ENCODE measurements at regions not wholly inside any gene's neighbourhood (a gene's known extent, or its start where the extent isn't known, plus 50 kb on each side); places are given as distances from the start of the nearest gene placed in this dataset.

DNA sequence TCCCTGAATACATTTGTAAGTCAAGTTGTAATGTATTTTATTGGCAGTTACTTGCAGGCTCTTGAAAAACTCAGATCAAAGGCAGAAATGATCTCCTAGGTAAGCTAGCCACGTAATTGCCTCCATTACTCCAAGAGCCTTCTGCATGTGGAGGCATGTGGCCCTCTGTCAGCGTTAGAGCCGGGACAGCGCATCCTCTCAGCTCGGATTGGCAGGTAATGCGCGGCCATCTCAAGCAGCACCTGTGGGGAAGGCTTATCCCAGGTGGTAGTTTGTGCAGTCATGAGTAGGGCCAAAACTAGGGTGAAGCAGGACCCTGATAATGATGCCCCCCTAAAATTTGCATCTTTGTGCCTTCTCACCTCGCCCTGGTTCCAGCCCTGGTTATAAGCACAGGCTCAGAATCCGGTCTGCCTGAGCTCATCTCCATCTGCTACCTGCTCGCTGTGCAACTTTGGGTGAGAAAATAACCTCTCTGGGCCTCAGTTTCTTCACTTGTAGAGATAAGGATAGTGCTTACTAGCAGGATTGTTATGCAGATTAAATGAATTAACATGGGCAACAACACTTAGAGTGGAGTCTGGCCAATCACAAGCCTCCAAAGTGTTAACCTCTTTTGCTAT is 157.5 kb upstream of the PMEPA1 start:
- intact Hi-C loops (cut with micrococcal nuclease) = no loop called here
- Mint-ChIP-seq H3K9me3 (no peaks in the 10 kb centered on the region), H3K36me3 (ENCODE audit: low read depth) (no peaks in the 10 kb centered on the region), H3K27ac (no peak overlapping the region), H3K27me3 (ENCODE audit: insufficient read depth) (peaks cover 11% of the 10 kb centered on the region), H3K4me1 (ENCODE audit: low read depth) (no peaks in the 10 kb centered on the region), H3K4me3 (no peak overlapping the region)
- no peak for DNase-seq (ENCODE audit: low spot score)

GRCh38 chr20:57866250-57867106 is 156.7 kb upstream of the PMEPA1 start:
- Mint-ChIP-seq H3K4me1 (ENCODE audit: low read depth) (no peaks in the 10 kb centered on the region), H3K27ac (no peak overlapping the region), H3K9me3 (no peaks in the 10 kb centered on the region), H3K36me3 (ENCODE audit: low read depth) (no peaks in the 10 kb centered on the region), H3K27me3 (ENCODE audit: insufficient read depth) (peaks cover 12% of the 10 kb centered on the region), H3K4me3 (no peak overlapping the region)
- DNase-seq (ENCODE audit: low spot score) = no peak
- intact Hi-C loops (cut with micrococcal nuclease) = no loop called here

- no peak for DNase-seq (ENCODE audit: low spot score)
- Mint-ChIP-seq H3K4me3 (no peak overlapping the region), H3K4me1 (ENCODE audit: low read depth) (no peaks in the 10 kb centered on the region), H3K36me3 (ENCODE audit: low read depth) (no peaks in the 10 kb centered on the region), H3K27ac (no peak overlapping the region), H3K27me3 (ENCODE audit: insufficient read depth) (peaks cover 14% of the 10 kb centered on the region), H3K9me3 (no peaks in the 10 kb centered on the region)
- intact Hi-C loops (cut with micrococcal nuclease) = no loop called here
Measured at GRCh38 chr20:57865266-57865665, 155.5 kb upstream of the PMEPA1 start.

- intact Hi-C loops (cut with micrococcal nuclease) = no loop called here
- H3K36me3 Mint-ChIP-seq (ENCODE audit: low read depth) = no peaks in the 10 kb centered on the region
- peaks cover 18% of the 10 kb centered on the region for H3K27me3 Mint-ChIP-seq (ENCODE audit: insufficient read depth)
- no peaks in the 10 kb centered on the region for H3K4me1 Mint-ChIP-seq (ENCODE audit: low read depth)
- no peak for DNase-seq (ENCODE audit: low spot score)
- no peaks in the 10 kb centered on the region for H3K9me3 Mint-ChIP-seq
- no peak overlapping the region for H3K27ac Mint-ChIP-seq
- H3K4me3 Mint-ChIP-seq = no peak overlapping the region
Measured at GRCh38 chr20:57860576-57860975, 150.8 kb upstream of the PMEPA1 start.

DNA sequence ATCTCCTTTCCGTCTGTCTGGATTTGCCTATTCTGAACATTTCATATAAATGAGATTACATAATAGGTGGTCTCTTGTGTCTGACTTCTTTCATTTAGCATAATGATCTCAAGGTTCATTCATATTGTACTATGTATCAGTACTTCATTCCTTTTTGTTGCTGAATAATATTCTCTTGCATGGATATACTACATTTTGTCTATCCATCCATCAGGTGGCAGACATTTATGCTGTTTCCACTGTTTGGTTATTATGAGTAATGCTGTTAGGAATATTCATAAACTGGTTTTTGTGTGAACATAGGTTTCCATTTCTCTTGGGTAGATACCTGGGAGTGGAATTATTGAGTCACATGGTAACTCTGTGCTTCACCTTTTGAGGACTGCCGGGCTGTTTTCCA is 148.2 kb upstream of the PMEPA1 start:
- DNase-seq (ENCODE audit: low spot score) = no peak
- Mint-ChIP-seq H3K4me3 (no peak overlapping the region), H3K27me3 (ENCODE audit: insufficient read depth) (peaks cover 17% of the 10 kb centered on the region), H3K9me3 (no peaks in the 10 kb centered on the region), H3K36me3 (ENCODE audit: low read depth) (no peaks in the 10 kb centered on the region), H3K27ac (no peak overlapping the region), H3K4me1 (ENCODE audit: low read depth) (no peaks in the 10 kb centered on the region)
- intact Hi-C loops (cut with micrococcal nuclease) = no loop called here

- no peak overlapping the region for H3K4me3 Mint-ChIP-seq
- H3K4me1 Mint-ChIP-seq (ENCODE audit: low read depth) = no peaks in the 10 kb centered on the region
- no peak overlapping the region for H3K27ac Mint-ChIP-seq
- intact Hi-C loops (cut with micrococcal nuclease) = no loop called here
- DNase-seq (ENCODE audit: low spot score) = no peak
- H3K9me3 Mint-ChIP-seq = no peaks in the 10 kb centered on the region
- H3K27me3 Mint-ChIP-seq (ENCODE audit: insufficient read depth) = peaks cover 15% of the 10 kb centered on the region
- H3K36me3 Mint-ChIP-seq (ENCODE audit: low read depth) = no peaks in the 10 kb centered on the region
Measured at GRCh38 chr20:57857118-57857517, 147.3 kb upstream of the PMEPA1 start.

DNA sequence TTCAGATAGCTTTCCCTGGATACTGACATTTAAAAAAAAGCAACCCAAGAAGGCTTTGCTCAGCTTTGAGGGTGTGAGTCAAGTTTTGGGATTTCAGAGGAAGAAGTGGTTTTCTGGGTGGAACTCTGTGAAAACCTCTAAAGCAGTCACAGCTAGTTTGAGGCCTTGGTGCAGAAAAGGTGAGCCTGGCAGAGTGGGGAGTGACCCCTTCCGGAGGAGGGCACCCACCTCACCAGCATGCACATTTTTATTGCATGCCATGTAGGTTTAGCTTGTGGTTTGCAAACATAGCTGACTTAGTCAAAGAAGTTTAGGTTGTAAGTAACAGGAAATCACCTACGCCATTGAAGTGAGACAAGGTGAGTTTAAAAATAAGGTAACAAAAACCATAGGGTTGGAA is 146.8 kb upstream of the PMEPA1 start:
- no peak overlapping the region for H3K27ac Mint-ChIP-seq
- intact Hi-C loops (cut with micrococcal nuclease) = no loop called here
- no peak for DNase-seq (ENCODE audit: low spot score)
- no peaks in the 10 kb centered on the region for H3K9me3 Mint-ChIP-seq
- no peaks in the 10 kb centered on the region for H3K36me3 Mint-ChIP-seq (ENCODE audit: low read depth)
- no peak overlapping the region for H3K4me3 Mint-ChIP-seq
- H3K4me1 Mint-ChIP-seq (ENCODE audit: low read depth) = no peaks in the 10 kb centered on the region
- peaks cover 20% of the 10 kb centered on the region for H3K27me3 Mint-ChIP-seq (ENCODE audit: insufficient read depth)

- H3K4me3 Mint-ChIP-seq = no peak overlapping the region
- peaks cover 17% of the 10 kb centered on the region for H3K27me3 Mint-ChIP-seq (ENCODE audit: insufficient read depth)
- H3K27ac Mint-ChIP-seq = no peak overlapping the region
- no peak for DNase-seq (ENCODE audit: low spot score)
- intact Hi-C loops (cut with micrococcal nuclease) = no loop called here
- H3K36me3 Mint-ChIP-seq (ENCODE audit: low read depth) = no peaks in the 10 kb centered on the region
- no peaks in the 10 kb centered on the region for H3K4me1 Mint-ChIP-seq (ENCODE audit: low read depth)
- no peaks in the 10 kb centered on the region for H3K9me3 Mint-ChIP-seq
Measured at GRCh38 chr20:57851796-57852195, 142.0 kb upstream of the PMEPA1 start.

DNA sequence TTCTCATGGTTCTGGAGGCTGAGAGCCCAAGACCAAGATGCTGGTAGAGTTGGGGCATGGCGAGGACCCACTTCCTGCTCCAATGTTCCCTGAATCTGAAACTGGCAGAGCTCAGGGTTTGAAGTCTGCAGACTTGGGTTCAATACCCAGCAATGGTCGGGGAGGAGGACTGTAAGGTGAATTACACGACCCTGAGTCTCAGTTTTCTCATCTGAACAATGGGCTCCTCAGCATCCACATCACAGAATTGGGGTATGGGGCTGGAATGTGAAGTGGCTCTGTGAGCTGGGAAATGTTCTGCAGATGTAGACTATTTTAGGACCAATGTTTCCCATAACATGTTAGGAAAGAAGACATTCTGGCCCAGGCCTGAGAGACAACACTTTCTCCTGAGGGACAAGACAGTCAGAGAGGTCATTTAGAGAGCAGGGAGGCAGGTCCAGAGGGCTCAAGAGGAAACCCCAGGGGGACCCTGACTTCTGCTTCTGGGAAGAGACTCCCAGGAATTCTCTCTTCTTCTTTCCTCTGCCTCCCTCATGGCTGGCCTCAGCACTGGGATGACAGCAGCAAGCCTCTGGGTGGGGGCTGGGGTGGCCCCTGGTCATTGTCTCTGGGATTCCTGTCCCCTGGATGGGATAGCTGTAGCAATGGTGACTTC is 141.3 kb upstream of the PMEPA1 start:
- Mint-ChIP-seq H3K27ac (no peak overlapping the region), H3K4me1 (ENCODE audit: low read depth) (no peaks in the 10 kb centered on the region), H3K4me3 (no peak overlapping the region), H3K36me3 (ENCODE audit: low read depth) (no peaks in the 10 kb centered on the region), H3K9me3 (no peaks in the 10 kb centered on the region), H3K27me3 (ENCODE audit: insufficient read depth) (peaks cover 17% of the 10 kb centered on the region)
- intact Hi-C loops (cut with micrococcal nuclease) = no loop called here
- no peak for DNase-seq (ENCODE audit: low spot score)

GRCh38 chr20:57849521-57850215 is 139.9 kb upstream of the PMEPA1 start:
- peaks cover 17% of the 10 kb centered on the region for H3K27me3 Mint-ChIP-seq (ENCODE audit: insufficient read depth)
- no peaks in the 10 kb centered on the region for H3K4me1 Mint-ChIP-seq (ENCODE audit: low read depth)
- intact Hi-C loops (cut with micrococcal nuclease) = no loop called here
- H3K9me3 Mint-ChIP-seq = no peaks in the 10 kb centered on the region
- H3K36me3 Mint-ChIP-seq (ENCODE audit: low read depth) = no peaks in the 10 kb centered on the region
- no peak overlapping the region for H3K27ac Mint-ChIP-seq
- H3K4me3 Mint-ChIP-seq = no peak overlapping the region
- DNase-seq (ENCODE audit: low spot score) = no peak

- no peak overlapping the region for H3K4me3 Mint-ChIP-seq
Measured at GRCh38 chr20:57849121-57849520, 139.3 kb upstream of the PMEPA1 start.

DNA sequence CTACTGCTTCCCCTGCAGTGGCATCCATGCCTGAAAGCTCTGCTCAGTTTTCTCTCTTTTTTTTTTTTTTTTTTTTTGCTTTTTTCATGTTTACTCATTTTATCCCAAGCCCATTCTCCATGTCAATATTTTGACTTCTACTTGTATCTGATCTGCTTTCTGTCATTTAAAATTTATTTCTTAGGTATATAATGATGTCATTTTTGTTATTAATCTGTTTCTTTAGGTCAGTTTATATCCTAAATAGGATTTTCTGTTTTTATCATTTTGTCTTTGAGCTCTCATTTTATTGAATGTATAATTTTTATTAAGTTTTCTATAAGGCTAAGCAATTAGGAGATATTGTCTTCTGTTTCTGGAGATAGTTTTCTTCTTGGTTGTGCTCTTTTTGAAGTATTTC is 138.5 kb upstream of the PMEPA1 start:
- H3K27ac Mint-ChIP-seq = no peak overlapping the region
- intact Hi-C loops (cut with micrococcal nuclease) = no loop called here
- DNase-seq (ENCODE audit: low spot score) = no peak
- no peak overlapping the region for H3K4me3 Mint-ChIP-seq
- peaks cover 11% of the 10 kb centered on the region for H3K27me3 Mint-ChIP-seq (ENCODE audit: insufficient read depth)
- no peaks in the 10 kb centered on the region for H3K36me3 Mint-ChIP-seq (ENCODE audit: low read depth)
- no peaks in the 10 kb centered on the region for H3K9me3 Mint-ChIP-seq
- H3K4me1 Mint-ChIP-seq (ENCODE audit: low read depth) = no peaks in the 10 kb centered on the region

More at GRCh38 chr20:57849121-57849520, 139.3 kb upstream of the PMEPA1 start:
- Mint-ChIP-seq H3K27ac (no peak overlapping the region), H3K27me3 (ENCODE audit: insufficient read depth) (peaks cover 17% of the 10 kb centered on the region), H3K9me3 (no peaks in the 10 kb centered on the region), H3K36me3 (ENCODE audit: low read depth) (no peaks in the 10 kb centered on the region), H3K4me1 (ENCODE audit: low read depth) (no peaks in the 10 kb centered on the region)
- intact Hi-C loops (cut with micrococcal nuclease) = no loop called here
- DNase-seq (ENCODE audit: low spot score) = no peak

- H3K27me3 Mint-ChIP-seq (ENCODE audit: insufficient read depth) = peaks cover 11% of the 10 kb centered on the region
- H3K4me3 Mint-ChIP-seq = no peak overlapping the region
- no peaks in the 10 kb centered on the region for H3K36me3 Mint-ChIP-seq (ENCODE audit: low read depth)
- intact Hi-C loops (cut with micrococcal nuclease) = no loop called here
- DNase-seq (ENCODE audit: low spot score) = no peak
- H3K27ac Mint-ChIP-seq = no peak overlapping the region
- H3K9me3 Mint-ChIP-seq = no peaks in the 10 kb centered on the region
- no peaks in the 10 kb centered on the region for H3K4me1 Mint-ChIP-seq (ENCODE audit: low read depth)
Measured at GRCh38 chr20:57847104-57847503, 137.3 kb upstream of the PMEPA1 start.
